IMR-90 (cell line): ENCODE measurements at regions not wholly inside any gene's neighbourhood (a gene's known extent, or its start where the extent isn't known, plus 50 kb on each side); places are given as distances from the start of the nearest gene placed in this dataset.

Source experiments
- ATAC-seq: fragments of 200-7000 bp; cut with Tn5 transposase; 2 replicates; pipeline ENCODE4 v1.9.1; 2020; ENCODE audit warnings: low read depth, mild to moderate bottlenecking, moderate library complexity
- BruUV-seq: library from RNA; stranded (reverse); fragments of 400-500 nt; replicated peaks from 2 replicates; lab custom pipeline; 2021; lab: Mats Ljungman, UMichigan
- CTCF ChIA-PET: fragments of 300-600 bp; formaldehyde crosslinking; extraction: SDS; loops from one replicate; lab custom pipeline; 2021; ENCODE audit warnings: antibody characterized with exemption; lab: Yijun Ruan, JAX
- POLR2A ChIA-PET: fragments of 300-600 bp; sonication (Branson Sonifier 250); formaldehyde crosslinking; loops from one replicate; lab custom pipeline; 2022; ENCODE audit warnings: antibody characterized with exemption; ENCODE audit not compliant: unreplicated experiment; lab: Charles Lee
- DNase-seq: peaks from one replicate; pipeline ENCODE4 v3.0.0; 2013
- H2AFZ ChIP-seq: replicated peaks from 2 replicates; pipeline ENCODE3; 2013; ENCODE audit warnings: low read length, mild to moderate bottlenecking; ENCODE audit not compliant: poor library complexity
- H2AK5ac ChIP-seq: 2 replicates; pipeline ENCODE4 v1.6.1; 2013; ENCODE audit warnings: low read depth, low read length, inconsistent platforms
- H2AK9ac ChIP-seq: replicated peaks from 2 replicates; pipeline ENCODE3; 2013; ENCODE audit warnings: mild to moderate bottlenecking, low read depth, low read length, moderate library complexity; ENCODE audit not compliant: poor library complexity
- H2BK120ac ChIP-seq: 2 replicates; pipeline ENCODE4 v1.6.1; 2013; ENCODE audit warnings: low read depth, low read length, inconsistent platforms
- H2BK15ac ChIP-seq: 3 replicates; pipeline ENCODE4 v1.6.1; 2013; ENCODE audit warnings: low read depth, low read length, inconsistent platforms
- H2BK20ac ChIP-seq: 2 replicates; pipeline ENCODE4 v1.6.1; 2013; ENCODE audit warnings: low read depth, mild to moderate bottlenecking, inconsistent platforms, low read length, moderate library complexity
- H2BK5ac ChIP-seq: 2 replicates; pipeline ENCODE4 v1.6.1; 2013; ENCODE audit warnings: mild to moderate bottlenecking, low read depth, low read length, inconsistent platforms; ENCODE audit not compliant: poor library complexity, severe bottlenecking
- H3K14ac ChIP-seq: replicated peaks from 2 replicates; pipeline ENCODE4 v1.6.1; 2013; ENCODE audit warnings: low read depth, low read length, inconsistent platforms
- H3K18ac ChIP-seq: 2 replicates; pipeline ENCODE4 v1.6.1; 2013; ENCODE audit warnings: low read depth, low read length, control low read depth
- H3K23ac ChIP-seq: 2 replicates; pipeline ENCODE4 v1.6.1; 2013; ENCODE audit warnings: low read depth, low read length, inconsistent platforms
- H3K27ac ChIP-seq: 2 replicates; pipeline ENCODE4 v1.5.1; 2013; ENCODE audit warnings: mild to moderate bottlenecking, control low read depth, low read length; ENCODE audit not compliant: insufficient read depth
- H3K27me3 ChIP-seq: 2 replicates; pipeline ENCODE4 v1.6.1; 2013; ENCODE audit warnings: low read length; ENCODE audit not compliant: control insufficient read depth, insufficient read depth
- H3K36me3 ChIP-seq: 2 replicates; pipeline ENCODE4 v1.6.1; 2013; ENCODE audit warnings: low read length, mixed read lengths; ENCODE audit not compliant: control insufficient read depth, insufficient read depth
- H3K4ac ChIP-seq: 2 replicates; pipeline ENCODE4 v1.6.1; 2013; ENCODE audit warnings: low read depth, low read length, inconsistent platforms
- H3K4me1 ChIP-seq: 2 replicates; pipeline ENCODE4 v1.6.1; 2013; ENCODE audit warnings: low read length, mixed read lengths; ENCODE audit not compliant: control insufficient read depth, insufficient read depth
- H3K4me2 ChIP-seq: 2 replicates; pipeline ENCODE4 v1.6.1; 2013; ENCODE audit warnings: low read depth, mild to moderate bottlenecking, control low read depth, low read length, moderate library complexity
- H3K4me3 ChIP-seq: 2 replicates; pipeline ENCODE4 v1.5.1; 2013; ENCODE audit warnings: low read depth, mild to moderate bottlenecking, control low read depth, low read length, moderate library complexity; ENCODE audit not compliant: insufficient read depth
- H3K56ac ChIP-seq: 2 replicates; pipeline ENCODE4 v1.6.1; 2013; ENCODE audit warnings: low read length, inconsistent platforms; ENCODE audit not compliant: insufficient read depth; ENCODE audit errors: extremely low read depth
- H3K79me1 ChIP-seq, 2 experiments: 2 replicates each; pipeline ENCODE4 v1.6.1; 2013; ENCODE audit warnings: low read length in 2 of 2, inconsistent platforms in 1 of 2, low read depth in 1 of 2
- H3K9ac ChIP-seq: 2 replicates; pipeline ENCODE4 v1.6.1; 2013; ENCODE audit warnings: low read depth, low read length, control low read depth
- H3K9me1 ChIP-seq: 2 replicates; pipeline ENCODE4 v1.6.1; 2013; ENCODE audit warnings: low read length, inconsistent platforms; ENCODE audit not compliant: insufficient read depth
- H3K9me3 ChIP-seq: 2 replicates; pipeline ENCODE4 v1.6.1; 2013; ENCODE audit warnings: low read length; ENCODE audit not compliant: control insufficient read depth, insufficient read depth
- H4K20me1 ChIP-seq: 2 replicates; pipeline ENCODE4 v1.6.1; 2013; ENCODE audit warnings: low read length, inconsistent platforms; ENCODE audit not compliant: insufficient read depth
- H4K5ac ChIP-seq: 2 replicates; pipeline ENCODE4 v1.6.1; 2013; ENCODE audit warnings: mild to moderate bottlenecking, low read depth, low read length, control low read depth
- H4K8ac ChIP-seq, 2 experiments: 2 replicates each; pipeline ENCODE4 v1.6.1; 2013; ENCODE audit warnings: low read depth in 2 of 2, low read length in 2 of 2, control low read depth in 1 of 2, inconsistent platforms in 1 of 2
- H4K91ac ChIP-seq: 2 replicates; pipeline ENCODE4 v1.6.1; 2013; ENCODE audit warnings: low read depth, low read length, inconsistent platforms; ENCODE audit not compliant: insufficient read depth
- BHLHE40 ChIP-seq: fragments of 150-350 bp; IDR thresholded peaks from 2 replicates; pipeline ENCODE4 v1.6.1; 2016; ENCODE audit warnings: mild to moderate bottlenecking, low read depth, low read length
- CEBPB ChIP-seq: IDR thresholded peaks from 2 replicates; pipeline ENCODE4 v1.6.1; 2012; ENCODE audit warnings: low read depth, low read length, improper control_type of control experiment
- CHD1 ChIP-seq: IDR thresholded peaks from 2 replicates; pipeline ENCODE4 v1.6.1; 2012; ENCODE audit warnings: low read depth, low read length, improper control_type of control experiment
- FOS ChIP-seq: fragments of 150-350 bp; IDR thresholded peaks from 2 replicates; pipeline ENCODE4 v1.6.1; 2016; ENCODE audit warnings: low read depth, low read length
- NFE2L2 ChIP-seq: fragments of 150-350 bp; IDR thresholded peaks from 2 replicates; pipeline ENCODE4 v1.6.1; 2016; ENCODE audit warnings: low read depth, mild to moderate bottlenecking, low read length
- POLR2A ChIP-seq: IDR thresholded peaks from 2 replicates; pipeline ENCODE4 v1.6.1; 2012; ENCODE audit warnings: mild to moderate bottlenecking, low read depth, low read length
- RAD21 ChIP-seq: IDR thresholded peaks from 2 replicates; pipeline ENCODE4 v1.6.1; 2012; ENCODE audit warnings: low read length, improper control_type of control experiment
- RCOR1 ChIP-seq: IDR thresholded peaks from 2 replicates; pipeline ENCODE4 v1.6.1; 2012; ENCODE audit warnings: mild to moderate bottlenecking, low read length, improper control_type of control experiment; ENCODE audit not compliant: insufficient replicate concordance
- RFX5 ChIP-seq: IDR thresholded peaks from 2 replicates; pipeline ENCODE4 v1.8.0; 2012; ENCODE audit warnings: low read depth, mild to moderate bottlenecking, low read length, moderate library complexity
- WGBS, 2 experiments: methylation state at CpG; one replicate each; pipeline versions ENCODE4 v1.1.5 to v1.1.7; 2013; ENCODE audit warnings: missing lambda C conversion rate in 2 of 2; ENCODE audit not compliant: insufficient read length in 1 of 2; ENCODE audit errors: extremely low coverage in 2 of 2; 5-methylcytosine and 5-hydroxymethylcytosine counted together
- dilution Hi-C: fragments of 300-500 bp; cut with HindIII; formaldehyde crosslinking; loops from one replicate; pipeline ENCODE4 v1.14.3; 2018; ENCODE audit warnings: low sequenced_read_pairs; ENCODE audit not compliant: unreplicated experiment
- in situ Hi-C: fragments of 300-500 bp; cut with MboI; formaldehyde crosslinking; loops from 3 replicates; pipeline ENCODE4 v1.14.3; 2019; ENCODE audit warnings: low sequenced_read_pairs, inconsistent platforms, mixed read lengths
- intact Hi-C: fragments of 100-400 bp; cut with micrococcal nuclease; formaldehyde crosslinking; loops from 2 replicates; pipeline ENCODE4 v1.10.0; 2022
- TF ChIP-seq, protein P1 (sequence below): conservative IDR thresholded peaks from 2 replicates; pipeline ENCODE4 v1.5.1; 2012; ENCODE audit warnings: mild to moderate bottlenecking, low read depth, low read length, improper control_type of control experiment
- TF ChIP-seq, protein P2 (sequence below): fragments of 150-350 bp; IDR thresholded peaks from 2 replicates; pipeline ENCODE4 v1.6.1; 2016; ENCODE audit warnings: low read depth, mild to moderate bottlenecking, low read length, moderate library complexity, borderline replicate concordance
- TF ChIP-seq, protein P3 (sequence below): fragments of 150-350 bp; IDR thresholded peaks from 2 replicates; pipeline ENCODE4 v1.6.1; 2017; ENCODE audit warnings: mild to moderate bottlenecking, antibody characterized with exemption, low read length, low read depth

DNA sequence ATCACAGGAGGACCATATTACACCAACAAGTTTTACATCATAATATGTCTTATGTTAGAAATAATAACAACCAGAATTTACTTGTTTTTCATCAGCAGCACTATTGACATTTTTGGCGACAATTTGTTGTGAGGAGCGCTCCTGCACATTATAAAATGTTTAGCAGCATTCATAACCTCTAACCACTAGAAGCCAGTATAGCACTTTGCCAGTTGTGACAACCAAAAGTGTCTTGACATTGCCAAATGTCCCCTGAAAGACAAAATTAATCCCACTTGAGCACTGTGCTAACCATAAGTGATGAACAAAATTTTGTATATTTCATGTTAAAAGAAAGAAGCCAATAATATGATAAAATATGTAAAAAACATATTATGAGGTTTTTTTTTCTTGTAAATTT is 356.9 kb upstream of the LMO3 start:
- no TSS peak for BruUV-seq
- Histone ChIP-seq H2AK9ac (no peak overlapping the region), H3K56ac (no peak overlapping the region), H3K18ac (no peak overlapping the region), H2BK20ac (no peak overlapping the region), H3K14ac (no peak overlapping the region), H3K4me1 (no peaks in the 10 kb centered on the region), H3K4me2 (no peak overlapping the region), H3K9ac (no peak overlapping the region), H3K9me1 (no peaks in the 10 kb centered on the region), H3K23ac (no peak overlapping the region), H2AFZ (no peak overlapping the region), H4K91ac (no peak overlapping the region), H2BK5ac (no peak overlapping the region), H2AK5ac (no peak overlapping the region), H3K9me3 (0 out of 2 replicates have a peak, but pooled peaks cover 2% of the 10 kb centered on the region), H4K5ac (no peak overlapping the region), H2BK15ac (no peak overlapping the region), H3K4ac (no peak overlapping the region), H4K20me1 (no peaks in the 10 kb centered on the region), H3K27me3 (no peaks in the 10 kb centered on the region), H4K8ac (no peak overlapping the region), H2BK120ac (no peak overlapping the region), H3K27ac (no peak overlapping the region), H3K4me3 (no peak overlapping the region), H3K36me3 (no peaks in the 10 kb centered on the region), H3K79me1 (no peaks in the 10 kb centered on the region)
- CTCF ChIA-PET, result no interaction called here
- DNase-seq, result no peak
- TF ChIP-seq, protein P1, sequence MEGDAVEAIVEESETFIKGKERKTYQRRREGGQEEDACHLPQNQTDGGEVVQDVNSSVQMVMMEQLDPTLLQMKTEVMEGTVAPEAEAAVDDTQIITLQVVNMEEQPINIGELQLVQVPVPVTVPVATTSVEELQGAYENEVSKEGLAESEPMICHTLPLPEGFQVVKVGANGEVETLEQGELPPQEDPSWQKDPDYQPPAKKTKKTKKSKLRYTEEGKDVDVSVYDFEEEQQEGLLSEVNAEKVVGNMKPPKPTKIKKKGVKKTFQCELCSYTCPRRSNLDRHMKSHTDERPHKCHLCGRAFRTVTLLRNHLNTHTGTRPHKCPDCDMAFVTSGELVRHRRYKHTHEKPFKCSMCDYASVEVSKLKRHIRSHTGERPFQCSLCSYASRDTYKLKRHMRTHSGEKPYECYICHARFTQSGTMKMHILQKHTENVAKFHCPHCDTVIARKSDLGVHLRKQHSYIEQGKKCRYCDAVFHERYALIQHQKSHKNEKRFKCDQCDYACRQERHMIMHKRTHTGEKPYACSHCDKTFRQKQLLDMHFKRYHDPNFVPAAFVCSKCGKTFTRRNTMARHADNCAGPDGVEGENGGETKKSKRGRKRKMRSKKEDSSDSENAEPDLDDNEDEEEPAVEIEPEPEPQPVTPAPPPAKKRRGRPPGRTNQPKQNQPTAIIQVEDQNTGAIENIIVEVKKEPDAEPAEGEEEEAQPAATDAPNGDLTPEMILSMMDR, result no peak
- TF ChIP-seq, protein P2, sequence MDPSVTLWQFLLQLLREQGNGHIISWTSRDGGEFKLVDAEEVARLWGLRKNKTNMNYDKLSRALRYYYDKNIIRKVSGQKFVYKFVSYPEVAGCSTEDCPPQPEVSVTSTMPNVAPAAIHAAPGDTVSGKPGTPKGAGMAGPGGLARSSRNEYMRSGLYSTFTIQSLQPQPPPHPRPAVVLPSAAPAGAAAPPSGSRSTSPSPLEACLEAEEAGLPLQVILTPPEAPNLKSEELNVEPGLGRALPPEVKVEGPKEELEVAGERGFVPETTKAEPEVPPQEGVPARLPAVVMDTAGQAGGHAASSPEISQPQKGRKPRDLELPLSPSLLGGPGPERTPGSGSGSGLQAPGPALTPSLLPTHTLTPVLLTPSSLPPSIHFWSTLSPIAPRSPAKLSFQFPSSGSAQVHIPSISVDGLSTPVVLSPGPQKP, result no peak
- TF ChIP-seq NFE2L2 (no peak), BHLHE40 (no peak), RAD21 (no peak), CEBPB (no peak), RCOR1 (no peak), CHD1 (no peak), POLR2A (no peak), FOS (no peak), RFX5 (no peak)
- TF ChIP-seq, protein P3, sequence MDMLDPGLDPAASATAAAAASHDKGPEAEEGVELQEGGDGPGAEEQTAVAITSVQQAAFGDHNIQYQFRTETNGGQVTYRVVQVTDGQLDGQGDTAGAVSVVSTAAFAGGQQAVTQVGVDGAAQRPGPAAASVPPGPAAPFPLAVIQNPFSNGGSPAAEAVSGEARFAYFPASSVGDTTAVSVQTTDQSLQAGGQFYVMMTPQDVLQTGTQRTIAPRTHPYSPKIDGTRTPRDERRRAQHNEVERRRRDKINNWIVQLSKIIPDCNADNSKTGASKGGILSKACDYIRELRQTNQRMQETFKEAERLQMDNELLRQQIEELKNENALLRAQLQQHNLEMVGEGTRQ, result no peak
- WGBS, 2 experiments, result no CpG with 5 or more reads among the region's 2 CpGs
- dilution Hi-C loops (no loop called here), in situ Hi-C loops (no loop called here), intact Hi-C loops (no loop called here)
- no peak for ATAC-seq
- POLR2A ChIA-PET, result no interaction called here
